ENCODE measurements at regions not wholly inside any gene's neighbourhood (a gene's known extent, or its start where the extent isn't known, plus 50 kb on each side); places are given as distances from the start of the nearest gene placed in this dataset.

GRCh38 chr7:118839515-118839914 is 615.0 kb downstream of the ANKRD7 start:
- TF ChIP-seq SP1 (IDR thresholded peaks at IDR 0.05; ENCODE audit: low read depth, low read length), result no peak
- TF ChIP-seq, protein P1, sequence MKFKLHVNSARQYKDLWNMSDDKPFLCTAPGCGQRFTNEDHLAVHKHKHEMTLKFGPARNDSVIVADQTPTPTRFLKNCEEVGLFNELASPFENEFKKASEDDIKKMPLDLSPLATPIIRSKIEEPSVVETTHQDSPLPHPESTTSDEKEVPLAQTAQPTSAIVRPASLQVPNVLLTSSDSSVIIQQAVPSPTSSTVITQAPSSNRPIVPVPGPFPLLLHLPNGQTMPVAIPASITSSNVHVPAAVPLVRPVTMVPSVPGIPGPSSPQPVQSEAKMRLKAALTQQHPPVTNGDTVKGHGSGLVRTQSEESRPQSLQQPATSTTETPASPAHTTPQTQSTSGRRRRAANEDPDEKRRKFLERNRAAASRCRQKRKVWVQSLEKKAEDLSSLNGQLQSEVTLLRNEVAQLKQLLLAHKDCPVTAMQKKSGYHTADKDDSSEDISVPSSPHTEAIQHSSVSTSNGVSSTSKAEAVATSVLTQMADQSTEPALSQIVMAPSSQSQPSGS (IDR thresholded peaks at IDR 0.05; ENCODE audit: low read length), result no peak
